CD4-positive, alpha-beta T cell (primary cell): ENCODE measurements at regions not wholly inside any gene's neighbourhood (a gene's known extent, or its start where the extent isn't known, plus 50 kb on each side); places are given as distances from the start of the nearest gene placed in this dataset.

ENCODE experiments used
- ATAC-seq: fragments of 200-7000 bp; cut with Tn5 transposase; one replicate; pipeline ENCODE4 v1.10.0; 2022; ENCODE audit warnings: mild to moderate bottlenecking; ENCODE audit not compliant: poor library complexity
- CTCF ChIA-PET: fragments of 350-600 bp; sonication (Branson Sonifier 250); formaldehyde crosslinking; loops from one replicate; lab custom pipeline; 2021; ENCODE audit warnings: antibody characterized with exemption, inconsistent platforms; lab: Charles Lee
- POLR2A ChIA-PET: fragments of 350-600 bp; sonication (Branson Sonifier 250); formaldehyde crosslinking; loops from one replicate; lab custom pipeline; 2021; ENCODE audit warnings: antibody characterized with exemption, inconsistent platforms; lab: Charles Lee
- DNase-seq, 14 experiments: peaks; one replicate each; pipeline ENCODE4 v3.0.0-alpha.2; 2013 to 2020; ENCODE audit warnings: mixed read lengths in 2 of 14
- H3K27ac ChIP-seq, 2 donors: one replicate each; pipeline versions ENCODE4 v1.5.1 to v1.7.0; 2013; ENCODE audit warnings: low read length in 2 of 2, low read depth in 1 of 2, mild to moderate bottlenecking in 1 of 2
- H3K27me3 ChIP-seq, 2 experiments: 1 replicate in 1 of 2; 2 replicates in 1 of 2; pipeline versions ENCODE4 v1.6.1 to v1.7.0; 2013; ENCODE audit warnings: low read length in 2 of 2, control low read depth in 1 of 2, mild to moderate bottlenecking in 1 of 2, moderate library complexity in 1 of 2; ENCODE audit not compliant: insufficient read depth in 2 of 2, control insufficient read depth in 1 of 2
- H3K36me3 ChIP-seq: one replicate; pipeline ENCODE4 v1.6.1; 2013; ENCODE audit warnings: low read length, control low read depth; ENCODE audit not compliant: insufficient read depth
- H3K4me1 ChIP-seq: one replicate; pipeline ENCODE4 v1.6.1; 2013; ENCODE audit warnings: low read length, control low read depth; ENCODE audit not compliant: insufficient read depth
- H3K4me3 ChIP-seq: one replicate; pipeline ENCODE4 v1.5.1; 2013; ENCODE audit warnings: mild to moderate bottlenecking, low read length, moderate library complexity
- H3K9me3 ChIP-seq, 2 experiments: 1 replicate in 1 of 2; 2 replicates in 1 of 2; pipeline versions ENCODE4 v1.6.1 to v1.7.0; 2013; ENCODE audit warnings: low read length in 2 of 2, mild to moderate bottlenecking in 2 of 2, control low read depth in 1 of 2, moderate library complexity in 1 of 2; ENCODE audit not compliant: control insufficient read depth in 1 of 2, insufficient read depth in 1 of 2
- H3K27ac Mint-ChIP-seq: one replicate; pipeline ENCODE4 v1.8.0; 2020; ENCODE audit warnings: mixed read lengths
- H3K27me3 Mint-ChIP-seq: one replicate; pipeline ENCODE4 v1.8.0; 2021; ENCODE audit warnings: mixed read lengths
- H3K36me3 Mint-ChIP-seq: one replicate; pipeline ENCODE4 v1.8.0; 2021; ENCODE audit warnings: low read depth, mixed read lengths
- H3K4me1 Mint-ChIP-seq: one replicate; pipeline ENCODE4 v1.8.0; 2021; ENCODE audit warnings: low read depth, mixed read lengths
- H3K4me3 Mint-ChIP-seq: one replicate; pipeline ENCODE4 v1.8.0; 2020; ENCODE audit warnings: mild to moderate bottlenecking, mixed read lengths
- H3K9me3 Mint-ChIP-seq: one replicate; pipeline ENCODE4 v1.8.0; 2020; ENCODE audit warnings: mixed read lengths
- CTCF ChIP-seq: fragments of 200-600 bp; IDR thresholded peaks from one replicate; pipeline ENCODE4 v1.8.0; 2022; ENCODE audit warnings: antibody characterized with exemption, mild to moderate bottlenecking
- intact Hi-C, 2 experiments: fragments of 100-400 bp; cut with DNase I in 1 of 2; cut with micrococcal nuclease in 1 of 2; formaldehyde crosslinking; loops; one replicate each; pipeline versions ENCODE4 v1.15.1 to v1.9.0; 2023 to 2025; cut with DNase I, micrococcal nuclease

GRCh38 chr5:165263536-165263935, 1758.1 kb downstream of the MAT2B start:
- Mint-ChIP-seq H3K27ac (no peak overlapping the region), H3K36me3 (no peaks in the 10 kb centered on the region), H3K4me1 (no peaks in the 10 kb centered on the region), H3K9me3 (peaks cover 6% of the 10 kb centered on the region), H3K27me3 (no peaks in the 10 kb centered on the region), H3K4me3 (no peak overlapping the region)
- CTCF ChIA-PET = no interaction called here
- intact Hi-C loops = no loop called here
- POLR2A ChIA-PET = no interaction called here
- DNase-seq (no peak), ATAC-seq (no peak)
- Histone ChIP-seq H3K27ac (no peak overlapping the region), H3K9me3 (peaks cover 0 to 3% of the 10 kb centered on the region in 2 experiments), H3K36me3 (no peaks in the 10 kb centered on the region), H3K4me1 (no peaks in the 10 kb centered on the region), H3K4me3 (no peak overlapping the region), H3K27me3 (no peaks in the 10 kb centered on the region)
- TF ChIP-seq CTCF = no peak

- no peaks in the 10 kb centered on the region for H3K4me1 Mint-ChIP-seq
- no peaks in the 10 kb centered on the region for H3K27me3 Mint-ChIP-seq
- H3K4me3 Mint-ChIP-seq = no peak overlapping the region
- Histone ChIP-seq H3K27me3 (no peaks in the 10 kb centered on the region), H3K36me3 (no peaks in the 10 kb centered on the region), H3K4me1 (no peaks in the 10 kb centered on the region), H3K27ac (no peak overlapping the region), H3K4me3 (no peak overlapping the region), H3K9me3 (peaks cover 0 to 3% of the 10 kb centered on the region in 2 experiments)
- no peaks in the 10 kb centered on the region for H3K36me3 Mint-ChIP-seq
- H3K27ac Mint-ChIP-seq = no peak overlapping the region
- DNase-seq = no peak
- no peak for ATAC-seq
- POLR2A ChIA-PET = no interaction called here
- H3K9me3 Mint-ChIP-seq = peaks cover 4% of the 10 kb centered on the region
- intact Hi-C loops = no loop called here
- CTCF ChIA-PET = no interaction called here
- TF ChIP-seq CTCF = no peak
Observed at GRCh38 chr5:165266939-165267338, 1761.5 kb downstream of the MAT2B start.

- H3K36me3 ChIP-seq = no peaks in the 10 kb centered on the region
- no peak for DNase-seq
- no peak for ATAC-seq
- H3K4me1 ChIP-seq = no peaks in the 10 kb centered on the region
- H3K4me3 Mint-ChIP-seq = no peak overlapping the region
- H3K4me3 ChIP-seq = no peak overlapping the region
- no peak overlapping the region for H3K27ac ChIP-seq
- intact Hi-C loops = no loop called here
- H3K27me3 ChIP-seq = no peaks in the 10 kb centered on the region
- no peak overlapping the region for H3K27ac Mint-ChIP-seq
- H3K36me3 Mint-ChIP-seq = no peaks in the 10 kb centered on the region
- no peaks in the 10 kb centered on the region for H3K9me3 ChIP-seq
- ChIA-PET CTCF (no interaction called here), POLR2A (no interaction called here)
- TF ChIP-seq CTCF = no peak
- H3K27me3 Mint-ChIP-seq = no peaks in the 10 kb centered on the region
- H3K4me1 Mint-ChIP-seq = no peaks in the 10 kb centered on the region
- peaks cover 9% of the 10 kb centered on the region for H3K9me3 Mint-ChIP-seq
Observed at GRCh38 chr5:165272436-165272835, 1767.0 kb downstream of the MAT2B start.
